Keratinocyte (primary cell): ENCODE measurements at regions not wholly inside any gene's neighbourhood (a gene's known extent, or its start where the extent isn't known, plus 50 kb on each side); places are given as distances from the start of the nearest gene placed in this dataset.

Experiments
- DNase-seq: peaks from one replicate; pipeline ENCODE4 v3.0.0-alpha.2; 2011; ENCODE audit warnings: low read depth, missing footprints, low spot score
- FAIRE-seq: peaks from 2 replicates; lab custom pipeline; 2011; peaks lifted over from hg19 to GRCh38; lab: Jason Lieb, UNC
- H2AFZ ChIP-seq: 2 replicates; pipeline ENCODE4 v1.6.0; 2012; ENCODE audit warnings: low read length, control low read depth, inconsistent platforms; ENCODE audit not compliant: control insufficient read depth
- H3K27ac ChIP-seq: 2 replicates; pipeline ENCODE4 v1.5.1; 2011; ENCODE audit warnings: low read length; ENCODE audit not compliant: control insufficient read depth, insufficient read depth
- H3K27me3 ChIP-seq: 3 replicates; pipeline ENCODE4 v1.6.0; 2011; ENCODE audit warnings: low read length; ENCODE audit not compliant: control insufficient read depth, insufficient read depth; ENCODE audit errors: extremely low read depth
- H3K36me3 ChIP-seq, 2 experiments: 2 replicates in 1 of 2; 3 replicates in 1 of 2; pipeline ENCODE4 v1.5.1; 2011; ENCODE audit warnings: low read length in 2 of 2, mild to moderate bottlenecking in 1 of 2; ENCODE audit not compliant: control insufficient read depth in 2 of 2, insufficient read depth in 2 of 2; ENCODE audit errors: extremely low read depth in 1 of 2
- H3K4me1 ChIP-seq: 3 replicates; pipeline ENCODE4 v1.5.1; 2011; ENCODE audit warnings: low read length; ENCODE audit not compliant: control insufficient read depth, insufficient read depth; ENCODE audit errors: extremely low read depth
- H3K4me2 ChIP-seq: 3 replicates; pipeline ENCODE4 v1.6.0; 2011; ENCODE audit warnings: low read depth, low read length; ENCODE audit not compliant: control insufficient read depth, insufficient read depth; ENCODE audit errors: extremely low read depth
- H3K4me3 ChIP-seq, 3 experiments: fragments of 200-600 bp in 1 of 3; sonication (generic) in 1 of 3; 2 replicates in 2 of 3; 3 replicates in 1 of 3; pipeline ENCODE4 v1.5.1; 2011 to 2016; ENCODE audit warnings: low read length in 3 of 3, mild to moderate bottlenecking in 3 of 3, control low read depth in 2 of 3, inconsistent platforms in 1 of 3, low read depth in 1 of 3, mixed read lengths in 1 of 3, mixed run types in 1 of 3, moderate library complexity in 1 of 3; ENCODE audit not compliant: control insufficient read depth in 2 of 3, insufficient read depth in 2 of 3; ENCODE audit errors: extremely low read depth in 1 of 3
- H3K79me2 ChIP-seq: 2 replicates; pipeline ENCODE4 v1.6.0; 2012; ENCODE audit warnings: low read length; ENCODE audit not compliant: control insufficient read depth, insufficient read depth
- H3K9ac ChIP-seq: 3 replicates; pipeline ENCODE4 v1.6.0; 2011; ENCODE audit warnings: low read length; ENCODE audit not compliant: control insufficient read depth, insufficient read depth; ENCODE audit errors: extremely low read depth
- H3K9me1 ChIP-seq: 3 replicates; pipeline ENCODE4 v1.6.0; 2011; ENCODE audit warnings: low read length; ENCODE audit not compliant: control insufficient read depth, insufficient read depth; ENCODE audit errors: extremely low read depth
- H3K9me3 ChIP-seq: 2 replicates; pipeline ENCODE4 v1.5.1; 2012; ENCODE audit warnings: low read depth, low read length; ENCODE audit not compliant: control insufficient read depth
- H4K20me1 ChIP-seq: 3 replicates; pipeline ENCODE4 v1.6.0; 2011; ENCODE audit warnings: low read length; ENCODE audit not compliant: control insufficient read depth, insufficient read depth; ENCODE audit errors: extremely low read depth
- CTCF ChIP-seq, 3 experiments: IDR thresholded peaks in 1 of 3; conservative IDR thresholded peaks in 1 of 3; optimal IDR thresholded peaks in 1 of 3; 2 replicates in 2 of 3; 3 replicates in 1 of 3; pipeline versions ENCODE3 to v1.5.1; 2011; ENCODE audit warnings: low read length in 3 of 3, mild to moderate bottlenecking in 3 of 3, moderate library complexity in 2 of 3, control low read depth in 1 of 3, inconsistent platforms in 1 of 3; ENCODE audit not compliant: insufficient read depth in 2 of 3; ENCODE audit errors: extremely low read depth in 1 of 3
- EZH2 ChIP-seq: IDR thresholded peaks from one replicate; pipeline ENCODE4 v1.6.1; 2012; ENCODE audit warnings: inconsistent platforms, mild to moderate bottlenecking, low read length, moderate library complexity
- dilution Hi-C: fragments of 300-500 bp; cut with MboI; formaldehyde crosslinking; loops from one replicate; pipeline ENCODE4 v1.7.0; 2020; ENCODE audit warnings: low sequenced_read_pairs; ENCODE audit not compliant: extremely low pct_ligation_motif_present

- H3K4me2 ChIP-seq: no peak overlapping the region
- H3K9me3 ChIP-seq: no peaks in the 10 kb centered on the region
- no peaks in the 10 kb centered on the region for H3K9me1 ChIP-seq
- DNase-seq: no peak
- no peaks in the 10 kb centered on the region for H3K4me1 ChIP-seq
- H3K79me2 ChIP-seq: no peaks in the 10 kb centered on the region
- FAIRE-seq: no peak
- dilution Hi-C loops: no loop called here
- no peak for TF ChIP-seq EZH2
- no peak for TF ChIP-seq CTCF (optimal IDR thresholded peaks at IDR 0.05 in 1 of 3, IDR thresholded peaks at IDR 0.05 in 1 of 3, conservative IDR thresholded peaks at IDR 0.05 in 1 of 3; ENCODE audit: extremely low read depth in 1 of 3, insufficient read depth in 2 of 3, low read length in 3 of 3)
- H3K36me3 ChIP-seq: no peaks in the 10 kb centered on the region
- no peaks in the 10 kb centered on the region for H3K27me3 ChIP-seq
- H3K27ac ChIP-seq: no peak overlapping the region
- H3K9ac ChIP-seq: no peak overlapping the region
- H4K20me1 ChIP-seq: no peaks in the 10 kb centered on the region
- no peak overlapping the region for H2AFZ ChIP-seq
- no peak overlapping the region for H3K4me3 ChIP-seq
Observed at GRCh38 chr7:46678421-46678820, 757.3 kb upstream of the IGFBP3 start.

GRCh38 chr7:46675456-46675855 is 754.4 kb upstream of the IGFBP3 start:
- TF ChIP-seq CTCF (optimal IDR thresholded peaks at IDR 0.05 in 1 of 3, IDR thresholded peaks at IDR 0.05 in 1 of 3, conservative IDR thresholded peaks at IDR 0.05 in 1 of 3; ENCODE audit: extremely low read depth in 1 of 3, insufficient read depth in 2 of 3, low read length in 3 of 3) (no peak), EZH2 (no peak)
- Histone ChIP-seq H3K4me1 (no peaks in the 10 kb centered on the region), H3K27ac (no peak overlapping the region), H3K9me1 (no peaks in the 10 kb centered on the region), H3K36me3 (no peaks in the 10 kb centered on the region), H3K4me2 (no peak overlapping the region), H3K4me3 (no peak overlapping the region), H3K27me3 (no peaks in the 10 kb centered on the region), H4K20me1 (no peaks in the 10 kb centered on the region), H3K9ac (no peak overlapping the region), H2AFZ (no peak overlapping the region), H3K9me3 (no peaks in the 10 kb centered on the region), H3K79me2 (no peaks in the 10 kb centered on the region)
- DNase-seq (no peak), FAIRE-seq (peak; percentile 26)
- dilution Hi-C loops: no loop called here
